Activated CD8-positive, alpha-beta memory T cell treated with anti-CD3 and anti-CD28 coated beads, Interleukin-2, amount 10 ng/mL, durations not matched to agents 7 days and 5 days (primary cell): ENCODE measurements at regions not wholly inside any gene's neighbourhood (a gene's known extent, or its start where the extent isn't known, plus 50 kb on each side); places are given as distances from the start of the nearest gene placed in this dataset.

Source experiments
- ATAC-seq: fragments of 150-1000 bp; cut with Tn5 transposase; one replicate; pipeline ENCODE4 v1.10.0; 2021; ENCODE audit warnings: moderate library complexity
- CTCF ChIA-PET: fragments of 350-600 bp; sonication (Branson Sonifier 250); formaldehyde crosslinking; loops from one replicate; lab custom pipeline; 2021; ENCODE audit warnings: antibody characterized with exemption; lab: Charles Lee
- DNase-seq: peaks from one replicate; pipeline ENCODE4 v3.0.0-alpha.2; 2020
- H3K27ac Mint-ChIP-seq: one replicate; pipeline ENCODE4 v1.8.0; 2021; ENCODE audit warnings: mild to moderate bottlenecking, mixed read lengths
- H3K27me3 Mint-ChIP-seq: one replicate; pipeline ENCODE4 v1.8.0; 2021; ENCODE audit warnings: mixed read lengths
- H3K36me3 Mint-ChIP-seq: one replicate; pipeline ENCODE4 v1.8.0; 2021; ENCODE audit warnings: mild to moderate bottlenecking, mixed read lengths
- H3K4me1 Mint-ChIP-seq: one replicate; pipeline ENCODE4 v1.8.0; 2021; ENCODE audit warnings: mixed read lengths
- H3K4me3 Mint-ChIP-seq: one replicate; pipeline ENCODE4 v1.8.0; 2021; ENCODE audit warnings: mild to moderate bottlenecking, moderate library complexity, mixed read lengths
- H3K9me3 Mint-ChIP-seq: one replicate; pipeline ENCODE4 v1.8.0; 2022; ENCODE audit warnings: low read depth, mixed read lengths

DNA sequence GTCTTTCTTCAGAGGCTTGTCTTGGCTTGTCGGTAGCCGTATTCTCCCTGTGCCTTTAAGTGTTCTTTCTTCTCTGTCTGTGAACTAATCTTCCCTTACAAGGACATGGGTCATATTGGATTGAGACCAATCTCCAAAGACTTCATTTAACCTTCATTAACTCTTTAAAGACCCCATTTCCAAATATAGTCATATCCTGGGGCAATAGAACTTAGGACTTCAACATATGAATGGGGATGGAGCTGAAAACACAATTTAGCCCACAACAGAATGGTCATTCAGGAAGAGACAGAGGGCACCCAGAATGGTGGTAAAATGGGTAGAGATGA is 82.1 kb upstream of the TANK start:
- CTCF ChIA-PET = interaction anchor here (1.5 to 2.0 kb wide), 3 partner anchors 10 to 58 kb away, joined by 4 to 9 read pairs (median 4); no protein-coding TSS in a partner anchor
- peaks cover 46% of the 10 kb centered on the region for H3K4me1 Mint-ChIP-seq
- no peaks in the 10 kb centered on the region for H3K27me3 Mint-ChIP-seq
- peak overlapping the region; percentile 90 for H3K27ac Mint-ChIP-seq
- DNase-seq = no peak
- H3K9me3 Mint-ChIP-seq = peaks cover 7% of the 10 kb centered on the region
- H3K36me3 Mint-ChIP-seq = peaks cover 23% of the 10 kb centered on the region
- H3K4me3 Mint-ChIP-seq = peak overlapping the region; percentile 54
- no peak for ATAC-seq

DNA sequence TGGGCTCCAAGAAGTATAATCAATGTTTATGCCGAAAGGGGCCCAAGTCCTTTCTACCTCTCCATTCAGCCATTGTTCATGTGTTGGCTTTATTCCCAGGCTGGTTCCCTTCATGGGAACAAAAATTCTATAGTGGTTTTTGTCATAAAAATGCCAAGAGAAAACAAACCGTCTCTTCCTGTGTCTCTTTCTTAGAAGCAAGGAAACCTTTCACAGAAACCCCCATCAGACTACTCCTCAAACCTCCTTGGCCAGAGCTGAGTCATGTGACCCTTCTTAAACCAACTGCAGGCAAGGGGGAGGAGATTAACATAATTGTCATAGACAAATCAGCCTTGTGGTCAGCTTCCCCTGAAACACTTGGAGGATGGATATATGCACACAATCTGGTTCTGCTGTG is 75.1 kb upstream of the TANK start:
- peaks cover 19% of the 10 kb centered on the region for H3K36me3 Mint-ChIP-seq
- no peak overlapping the region for H3K4me3 Mint-ChIP-seq
- DNase-seq = no peak
- H3K9me3 Mint-ChIP-seq = peaks cover 6% of the 10 kb centered on the region
- ATAC-seq = peak; percentile 58
- CTCF ChIA-PET = interaction anchor here (0.7 to 1.0 kb wide), 2 partner anchors 25 to 682 kb away, joined by 3 read pairs; no protein-coding TSS in a partner anchor
- peak overlapping the region; percentile 11 for H3K27ac Mint-ChIP-seq
- H3K27me3 Mint-ChIP-seq = no peaks in the 10 kb centered on the region
- H3K4me1 Mint-ChIP-seq = peaks cover 35% of the 10 kb centered on the region

DNA sequence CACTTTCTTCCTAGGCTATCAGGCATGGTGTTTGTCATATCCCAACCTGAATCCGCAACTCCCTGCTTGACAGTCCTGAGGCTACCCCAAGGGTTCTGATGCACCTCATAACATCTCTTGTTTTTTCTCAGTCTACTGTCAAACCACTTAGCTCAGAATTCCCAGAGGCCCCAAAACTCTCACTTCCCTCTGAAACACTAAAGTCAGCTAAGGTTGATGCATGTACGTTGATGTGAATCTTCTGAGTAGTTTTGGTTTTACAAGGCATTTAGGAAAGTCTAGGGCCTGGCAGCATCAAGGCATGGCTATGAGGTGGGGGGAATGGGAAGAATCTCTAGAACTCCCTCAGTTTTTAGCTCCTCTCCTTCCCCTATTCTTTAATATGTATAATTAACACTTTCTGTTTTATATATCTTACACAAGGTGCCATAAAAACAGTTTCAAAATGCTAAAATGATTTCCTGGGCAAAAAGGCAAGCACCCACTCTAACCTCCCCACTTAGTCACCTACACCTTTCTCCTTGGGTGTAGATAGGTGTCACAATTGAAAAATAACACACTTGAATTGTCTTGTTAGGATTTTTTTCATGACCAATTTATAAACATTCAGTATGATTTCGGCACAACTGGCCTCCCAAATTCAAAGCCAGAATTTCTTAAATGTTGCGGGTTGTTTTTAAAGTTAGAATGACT is 71.4 kb upstream of the TANK start:
- no peak overlapping the region for H3K4me3 Mint-ChIP-seq
- H3K27me3 Mint-ChIP-seq = no peaks in the 10 kb centered on the region
- H3K4me1 Mint-ChIP-seq = peaks cover 44% of the 10 kb centered on the region
- DNase-seq = no peak
- H3K27ac Mint-ChIP-seq = no peak overlapping the region
- H3K36me3 Mint-ChIP-seq = peaks cover 11% of the 10 kb centered on the region
- CTCF ChIA-PET = interaction anchor here (1.5 to 3.9 kb wide), 2 partner anchors 25 to 30 kb away, joined by 7 to 12 read pairs; no protein-coding TSS in a partner anchor
- H3K9me3 Mint-ChIP-seq = peaks cover 2% of the 10 kb centered on the region
- no peak for ATAC-seq

DNA sequence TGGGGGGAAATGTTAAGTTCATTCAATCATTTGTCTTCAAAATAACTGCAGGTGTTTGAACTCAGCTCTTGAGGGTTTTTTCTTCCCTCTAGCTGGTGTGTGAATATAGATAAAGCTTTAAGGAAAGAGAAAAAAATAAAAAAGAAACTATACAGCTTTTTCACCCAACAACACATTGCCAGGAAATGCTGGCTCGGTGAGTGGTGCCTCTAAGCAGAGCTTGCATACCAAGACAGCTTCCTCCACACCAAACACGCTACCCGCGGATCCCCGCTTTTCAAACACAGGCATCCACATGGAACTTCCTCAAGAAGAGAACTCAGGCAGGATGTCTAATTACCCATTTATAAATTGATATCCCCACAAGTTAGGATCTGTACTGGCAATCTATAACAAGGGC is 69.8 kb upstream of the TANK start:
- ATAC-seq (peak; percentile 89), DNase-seq (peak; percentile 78)
- Mint-ChIP-seq H3K27me3 (no peaks in the 10 kb centered on the region), H3K36me3 (peaks cover 5% of the 10 kb centered on the region), H3K9me3 (peaks cover 2% of the 10 kb centered on the region), H3K4me1 (peaks cover 47% of the 10 kb centered on the region), H3K27ac (peak overlapping the region; percentile 82), H3K4me3 (peak overlapping the region; percentile 52)
- CTCF ChIA-PET = interaction anchor here (0.8 to 3.9 kb wide), 6 partner anchors 10 to 46 kb away, joined by 3 to 12 read pairs (median 6); no protein-coding TSS in a partner anchor

DNA sequence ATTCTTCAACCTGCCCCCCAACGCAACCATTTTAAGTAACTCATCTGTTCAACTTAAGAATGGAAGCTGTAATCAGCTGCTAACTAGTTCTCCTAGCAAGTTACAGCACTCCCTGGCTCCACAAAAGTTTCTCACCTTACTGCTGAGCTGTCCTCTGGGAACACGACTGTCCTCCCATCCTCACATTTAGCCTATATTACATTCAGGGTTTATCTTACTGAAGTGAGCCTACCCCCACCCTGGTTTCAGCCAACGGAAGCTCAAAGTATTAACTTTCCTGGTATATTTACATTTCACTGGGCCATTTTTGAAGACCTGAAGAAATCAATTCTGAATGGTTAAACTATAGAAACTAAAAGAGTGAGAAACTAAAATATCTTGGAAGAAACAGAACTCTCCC is 64.9 kb upstream of the TANK start:
- Mint-ChIP-seq H3K27ac (no peak overlapping the region), H3K27me3 (no peaks in the 10 kb centered on the region), H3K36me3 (peaks cover 13% of the 10 kb centered on the region), H3K4me3 (no peak overlapping the region), H3K9me3 (no peaks in the 10 kb centered on the region), H3K4me1 (peaks cover 26% of the 10 kb centered on the region)
- ATAC-seq (no peak), DNase-seq (no peak)
- CTCF ChIA-PET = interaction anchor here (0.9 kb wide), 1 partner anchor 9 kb away, joined by 4 read pairs; no protein-coding TSS in a partner anchor

DNA sequence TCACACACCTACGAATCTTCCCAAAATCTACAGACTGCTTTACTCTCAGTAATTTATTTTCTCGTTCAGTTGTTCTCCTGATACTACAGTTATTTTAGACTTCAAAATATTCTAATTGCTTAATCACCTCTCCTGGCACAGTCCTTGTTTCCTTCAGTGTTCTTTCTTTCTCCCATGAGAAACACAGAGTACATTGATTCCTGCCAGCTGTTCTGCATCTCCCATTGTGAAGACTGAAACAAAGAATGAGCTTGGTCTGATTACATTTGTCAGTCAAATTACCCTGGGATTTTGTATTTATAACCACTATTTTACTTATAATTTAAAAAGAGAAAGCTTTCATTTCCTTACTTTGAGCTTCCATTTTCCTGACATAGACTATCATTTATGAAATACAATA is 63.9 kb upstream of the TANK start:
- Mint-ChIP-seq H3K36me3 (peaks cover 16% of the 10 kb centered on the region), H3K9me3 (no peaks in the 10 kb centered on the region), H3K4me1 (peaks cover 17% of the 10 kb centered on the region), H3K27me3 (peaks cover under 1% of the 10 kb centered on the region), H3K27ac (no peak overlapping the region), H3K4me3 (no peak overlapping the region)
- CTCF ChIA-PET = interaction anchor here (0.8 kb wide), 1 partner anchor 14 kb away, joined by 3 read pairs; no protein-coding TSS in a partner anchor
- no peak for ATAC-seq
- DNase-seq = no peak

DNA sequence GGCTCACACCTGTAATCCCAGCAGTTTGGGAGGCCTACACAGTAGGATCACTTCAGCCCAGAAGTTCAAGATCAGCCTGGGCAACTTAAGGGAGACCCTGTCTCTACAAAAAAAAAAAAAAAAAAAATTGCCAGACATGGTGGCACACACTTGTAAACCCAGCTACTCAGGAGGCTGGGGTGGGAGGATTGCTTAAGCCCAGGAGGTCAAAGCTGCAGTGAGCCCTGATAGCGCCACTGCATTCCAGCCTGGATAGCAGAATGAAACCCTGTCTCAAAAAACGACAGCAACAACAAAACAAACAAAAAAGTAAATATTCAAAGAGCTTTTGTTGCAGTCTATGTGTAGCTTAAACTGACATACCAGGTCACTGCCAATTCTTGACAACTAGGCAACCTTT is 63.1 kb upstream of the TANK start:
- DNase-seq (no peak), ATAC-seq (no peak)
- CTCF ChIA-PET = no interaction called here
- H3K27ac Mint-ChIP-seq = no peak overlapping the region
- H3K4me1 Mint-ChIP-seq = peaks cover 14% of the 10 kb centered on the region
- peaks cover 2% of the 10 kb centered on the region for H3K27me3 Mint-ChIP-seq
- H3K36me3 Mint-ChIP-seq = peaks cover 17% of the 10 kb centered on the region
- H3K4me3 Mint-ChIP-seq = no peak overlapping the region
- H3K9me3 Mint-ChIP-seq = no peaks in the 10 kb centered on the region

DNA sequence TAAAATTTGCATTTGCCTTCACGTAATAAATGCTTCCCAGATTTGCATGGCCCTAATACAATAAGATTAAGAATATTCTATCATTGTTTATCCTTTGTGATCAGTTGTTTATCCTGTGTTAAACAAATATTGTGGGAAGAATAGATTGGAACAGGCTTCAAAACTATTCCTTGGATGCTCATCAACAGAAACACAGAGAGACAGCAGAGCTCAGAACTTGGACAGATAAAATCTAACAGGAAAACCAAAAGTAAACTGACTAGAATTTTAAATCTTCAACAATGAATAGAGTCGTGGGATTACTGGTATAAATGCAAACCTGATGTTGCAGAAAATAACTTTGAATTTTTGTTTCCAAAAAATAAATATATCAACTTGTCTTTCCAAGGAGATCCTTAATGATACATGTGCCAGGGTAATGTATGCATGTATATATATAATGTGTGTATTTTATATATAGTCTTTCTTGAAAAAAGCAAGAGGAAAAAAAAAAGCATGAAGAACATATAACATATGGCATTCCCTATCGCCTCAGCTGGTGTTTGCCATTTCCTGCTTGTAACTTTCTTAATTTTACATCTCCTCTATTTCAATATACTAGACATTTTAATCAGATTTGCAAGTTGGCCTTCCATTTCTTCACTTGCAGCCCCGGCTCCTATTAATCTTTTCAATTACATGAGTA is 59.9 kb upstream of the TANK start:
- no peak for DNase-seq
- peaks cover 2% of the 10 kb centered on the region for H3K27me3 Mint-ChIP-seq
- H3K9me3 Mint-ChIP-seq = no peaks in the 10 kb centered on the region
- no peak overlapping the region for H3K4me3 Mint-ChIP-seq
- CTCF ChIA-PET = interaction anchor here (0.9 kb wide), 1 partner anchor 10 kb away, joined by 3 read pairs; no protein-coding TSS in a partner anchor
- H3K4me1 Mint-ChIP-seq = peaks cover 22% of the 10 kb centered on the region
- peaks cover 17% of the 10 kb centered on the region for H3K36me3 Mint-ChIP-seq
- ATAC-seq = no peak
- H3K27ac Mint-ChIP-seq = no peak overlapping the region

DNA sequence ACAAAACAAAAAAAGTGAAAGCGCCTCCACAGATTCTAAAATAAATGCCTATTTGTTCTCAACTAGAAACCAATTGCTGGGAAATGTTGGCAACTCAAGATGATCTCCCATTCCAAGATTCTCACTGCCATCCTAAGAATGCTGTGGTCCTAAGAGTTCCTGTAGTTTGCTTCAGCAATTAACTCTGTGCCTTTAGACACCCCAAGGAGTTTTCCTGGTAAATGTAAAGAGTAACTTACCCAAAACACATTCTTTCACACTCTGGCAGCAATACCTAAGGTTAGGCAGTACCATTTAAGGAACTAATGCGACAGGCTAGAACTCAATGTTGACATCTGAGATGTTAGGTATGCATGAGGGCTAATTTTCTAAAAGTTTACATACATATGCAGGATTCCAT is 58.8 kb upstream of the TANK start:
- peaks cover 2% of the 10 kb centered on the region for H3K27me3 Mint-ChIP-seq
- H3K36me3 Mint-ChIP-seq = peaks cover 17% of the 10 kb centered on the region
- H3K4me3 Mint-ChIP-seq = no peak overlapping the region
- no peak overlapping the region for H3K27ac Mint-ChIP-seq
- CTCF ChIA-PET = no interaction called here
- H3K4me1 Mint-ChIP-seq = peaks cover 22% of the 10 kb centered on the region
- ATAC-seq (no peak), DNase-seq (no peak)
- no peaks in the 10 kb centered on the region for H3K9me3 Mint-ChIP-seq

DNA sequence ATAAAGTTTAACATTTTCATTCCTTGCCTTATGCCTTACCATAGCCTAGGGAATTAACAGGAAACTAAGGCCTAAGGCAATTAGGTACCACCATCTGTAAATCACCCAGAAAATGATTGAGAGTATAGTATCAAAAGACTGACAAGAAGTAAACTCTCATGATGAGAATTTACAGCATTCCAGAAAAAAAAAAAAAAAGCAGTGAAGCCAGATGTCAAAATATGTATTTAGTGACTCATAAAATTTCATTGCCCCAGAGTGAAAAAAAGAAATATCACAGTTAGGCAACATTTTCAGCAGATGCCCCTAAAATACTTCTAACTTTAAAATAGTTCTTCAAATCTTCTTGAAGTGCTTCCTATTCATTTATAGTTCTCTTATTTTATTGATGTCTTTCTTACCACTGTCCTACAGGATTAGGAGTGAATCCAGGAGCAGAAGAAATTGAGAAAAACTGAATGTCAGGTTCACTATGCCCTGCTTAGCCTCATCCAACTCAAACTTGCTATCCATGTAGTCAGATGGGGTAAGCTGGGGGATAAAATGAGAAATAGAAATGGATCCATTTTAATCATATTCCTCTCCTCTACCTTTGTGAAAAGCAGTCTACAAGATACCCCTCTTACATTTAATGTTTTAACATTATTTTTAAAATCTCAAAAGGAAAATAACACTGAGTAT is 57.3 kb upstream of the TANK start:
- Mint-ChIP-seq H3K36me3 (peaks cover 14% of the 10 kb centered on the region), H3K27ac (no peak overlapping the region), H3K9me3 (no peaks in the 10 kb centered on the region), H3K4me1 (peaks cover 22% of the 10 kb centered on the region), H3K27me3 (peaks cover 2% of the 10 kb centered on the region), H3K4me3 (no peak overlapping the region)
- DNase-seq = no peak
- CTCF ChIA-PET = interaction anchor here (1.3 kb wide), 1 partner anchor 10 kb away, joined by 4 read pairs; no protein-coding TSS in a partner anchor
- no peak for ATAC-seq

DNA sequence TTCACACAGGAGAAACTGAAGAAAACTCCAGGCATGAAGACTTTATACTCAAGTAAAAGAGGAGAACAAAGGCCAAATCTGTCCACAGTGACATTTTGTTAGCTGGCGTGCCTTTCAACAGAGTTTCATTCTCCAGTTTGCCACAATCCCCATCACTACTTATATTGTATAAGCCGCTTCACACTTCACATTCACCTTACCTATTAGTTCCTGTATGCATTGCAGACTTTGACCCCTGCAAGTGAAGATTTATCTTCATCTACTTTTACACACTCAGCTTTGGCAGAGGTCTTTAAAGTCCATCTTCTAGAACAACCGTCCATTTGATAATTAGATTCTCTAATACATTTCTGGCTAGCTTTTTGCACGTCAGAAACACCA is 56.8 kb upstream of the TANK start:
- Mint-ChIP-seq H3K4me1 (peaks cover 22% of the 10 kb centered on the region), H3K36me3 (peaks cover 10% of the 10 kb centered on the region), H3K27ac (no peak overlapping the region), H3K4me3 (no peak overlapping the region), H3K27me3 (peaks cover 2% of the 10 kb centered on the region), H3K9me3 (no peaks in the 10 kb centered on the region)
- DNase-seq = no peak
- no peak for ATAC-seq
- CTCF ChIA-PET = interaction anchor here (1.3 to 1.6 kb wide), 2 partner anchors 8 to 10 kb away, joined by 4 read pairs; no protein-coding TSS in a partner anchor

DNA sequence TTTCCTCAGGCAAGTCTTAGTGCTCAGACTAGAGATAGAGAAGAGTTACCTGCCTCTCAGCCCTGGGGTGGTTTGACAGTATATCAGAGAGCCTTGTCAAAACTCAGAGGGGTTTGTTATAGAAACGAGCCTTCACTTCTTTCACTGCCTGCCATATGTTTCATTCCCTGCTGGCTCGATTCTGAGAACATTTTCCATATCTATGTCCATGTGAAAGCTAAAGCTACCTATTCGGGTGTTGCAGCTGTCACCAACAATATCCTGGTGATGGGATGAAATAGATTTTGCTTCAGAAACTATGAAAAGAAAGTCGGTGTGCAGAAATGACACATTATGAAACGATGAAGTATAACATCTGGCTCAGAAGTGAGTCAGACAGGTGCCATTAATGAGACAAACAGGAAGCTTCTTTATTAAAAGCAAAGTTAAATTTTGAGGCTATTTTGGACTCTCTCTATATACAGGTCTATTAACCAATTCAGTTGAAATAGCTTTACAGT is 56.1 kb upstream of the TANK start:
- peak overlapping the region; percentile 24 for H3K4me3 Mint-ChIP-seq
- H3K27ac Mint-ChIP-seq = peak overlapping the region; percentile 68
- peak; percentile 81 for ATAC-seq
- peaks cover 7% of the 10 kb centered on the region for H3K36me3 Mint-ChIP-seq
- H3K4me1 Mint-ChIP-seq = peaks cover 22% of the 10 kb centered on the region
- H3K9me3 Mint-ChIP-seq = no peaks in the 10 kb centered on the region
- no peak for DNase-seq
- H3K27me3 Mint-ChIP-seq = peaks cover 2% of the 10 kb centered on the region
- CTCF ChIA-PET = interaction anchor here (1.3 to 1.6 kb wide), 2 partner anchors 9 to 11 kb away, joined by 4 read pairs; no protein-coding TSS in a partner anchor

DNA sequence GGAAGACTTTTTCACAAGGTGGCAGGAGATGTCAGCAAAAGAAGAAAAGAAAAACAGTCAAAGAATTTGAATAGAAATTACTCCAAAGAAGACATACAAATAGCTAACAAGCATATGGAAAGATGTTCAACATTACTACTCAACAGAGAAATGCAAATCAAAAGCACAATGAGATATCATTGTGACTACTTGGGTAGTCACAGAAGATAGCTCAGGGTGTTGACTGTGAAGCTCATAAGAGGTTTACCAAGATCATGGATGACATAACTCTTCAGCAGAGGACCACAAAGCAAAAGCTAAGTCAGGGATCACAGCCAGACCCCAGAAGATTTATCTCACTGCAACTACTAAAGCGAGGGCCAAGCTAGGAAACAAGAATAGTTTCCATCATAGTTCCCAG is 53.0 kb upstream of the TANK start:
- DNase-seq (no peak), ATAC-seq (no peak)
- peaks cover 3% of the 10 kb centered on the region for H3K27me3 Mint-ChIP-seq
- H3K9me3 Mint-ChIP-seq = no peaks in the 10 kb centered on the region
- CTCF ChIA-PET = interaction anchor here (0.8 kb wide), 1 partner anchor 11 kb away, joined by 3 read pairs; no protein-coding TSS in a partner anchor
- no peak overlapping the region for H3K27ac Mint-ChIP-seq
- H3K4me3 Mint-ChIP-seq = no peak overlapping the region
- no peaks in the 10 kb centered on the region for H3K36me3 Mint-ChIP-seq
- peaks cover 18% of the 10 kb centered on the region for H3K4me1 Mint-ChIP-seq
